ENCODE measurements at regions not wholly inside any gene's neighbourhood (a gene's known extent, or its start where the extent isn't known, plus 50 kb on each side); places are given as distances from the start of the nearest gene placed in this dataset.
"Not testable (repeated sequence)": the region's sequence is repeated elsewhere in the genome, so short reads cannot be mapped to it uniquely, and the experiment has no call there.

DNA sequence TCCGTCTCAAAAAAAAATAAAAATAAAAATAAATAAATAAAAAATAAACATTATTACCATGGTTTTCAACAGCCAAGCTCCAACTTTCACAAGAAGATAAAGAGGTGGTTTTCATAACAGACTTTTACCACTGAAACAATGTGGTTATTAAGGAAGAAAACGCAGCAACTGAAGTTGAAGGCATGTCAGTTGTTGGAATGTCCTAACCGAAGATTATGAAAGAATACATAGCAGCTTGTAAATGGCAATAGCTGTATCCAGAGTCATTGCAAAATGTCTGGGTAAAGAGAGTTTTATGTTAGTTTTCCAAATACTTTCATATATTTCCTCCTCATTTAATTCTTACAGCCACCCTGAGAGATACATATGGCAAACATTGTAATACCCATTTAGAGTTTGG is 161.6 kb upstream of the MARCKS start:
- DNase-seq, result peak; percentile 91

DNA sequence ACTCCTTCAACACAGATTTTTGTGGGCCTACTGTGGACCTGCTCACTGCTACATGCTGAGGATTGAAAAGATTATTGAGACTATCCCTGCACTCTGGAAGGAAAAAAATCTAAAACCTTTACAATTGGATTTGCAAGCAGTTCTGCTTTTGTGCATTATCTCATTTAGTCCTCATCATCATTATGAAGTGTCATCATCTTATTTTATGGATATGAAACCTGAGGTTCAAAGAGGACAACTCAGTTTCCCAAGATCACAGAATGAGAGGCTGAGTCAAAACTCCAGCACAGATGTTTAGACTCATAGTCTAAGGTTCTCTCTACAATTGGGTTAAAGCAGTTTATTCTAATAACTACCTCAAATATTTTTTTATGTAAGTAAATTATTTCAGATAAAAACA is 160.2 kb upstream of the MARCKS start:
- peak; percentile 96 for DNase-seq

DNA sequence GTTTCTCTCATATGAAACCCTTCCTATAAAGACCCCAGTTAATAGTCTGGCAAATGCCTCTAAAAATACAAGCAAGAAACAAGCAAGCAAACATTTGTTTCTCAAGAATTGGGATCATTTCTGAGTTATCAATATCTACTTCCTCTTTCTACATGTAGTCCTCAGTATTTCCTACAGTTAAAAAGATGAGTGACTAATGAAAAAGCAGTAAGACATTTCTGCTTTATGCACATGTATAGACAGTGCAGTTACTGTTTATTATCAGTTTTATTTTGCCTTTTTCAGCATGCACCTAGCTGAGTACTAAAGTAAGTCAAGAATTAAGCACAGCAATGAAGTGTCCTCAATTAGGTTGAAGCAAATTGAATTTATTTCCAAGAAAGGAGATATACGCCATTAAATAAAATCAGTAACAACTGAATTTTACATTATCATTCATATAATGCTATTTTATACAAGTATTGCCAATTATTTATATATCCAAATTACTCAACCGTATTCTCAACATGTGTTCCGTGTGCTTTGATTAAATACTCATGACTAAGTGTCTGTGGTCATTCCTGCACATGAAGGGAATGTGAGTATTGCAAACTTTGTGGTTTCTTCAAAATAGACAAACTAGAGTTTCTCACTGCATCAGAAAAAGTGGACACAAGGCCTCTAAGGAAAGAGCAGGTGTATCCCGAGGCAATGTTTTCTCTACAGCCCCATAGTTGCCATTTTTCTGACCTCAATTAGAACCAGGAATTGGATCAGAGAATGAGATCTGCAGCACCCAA is 159.3 kb upstream of the MARCKS start:
- DNase-seq, result peak; percentile 88

- DNase-seq, result no peak
These were observed 157.9 kb upstream of the MARCKS start for GRCh38 chr6:113699239-113699638.

DNA sequence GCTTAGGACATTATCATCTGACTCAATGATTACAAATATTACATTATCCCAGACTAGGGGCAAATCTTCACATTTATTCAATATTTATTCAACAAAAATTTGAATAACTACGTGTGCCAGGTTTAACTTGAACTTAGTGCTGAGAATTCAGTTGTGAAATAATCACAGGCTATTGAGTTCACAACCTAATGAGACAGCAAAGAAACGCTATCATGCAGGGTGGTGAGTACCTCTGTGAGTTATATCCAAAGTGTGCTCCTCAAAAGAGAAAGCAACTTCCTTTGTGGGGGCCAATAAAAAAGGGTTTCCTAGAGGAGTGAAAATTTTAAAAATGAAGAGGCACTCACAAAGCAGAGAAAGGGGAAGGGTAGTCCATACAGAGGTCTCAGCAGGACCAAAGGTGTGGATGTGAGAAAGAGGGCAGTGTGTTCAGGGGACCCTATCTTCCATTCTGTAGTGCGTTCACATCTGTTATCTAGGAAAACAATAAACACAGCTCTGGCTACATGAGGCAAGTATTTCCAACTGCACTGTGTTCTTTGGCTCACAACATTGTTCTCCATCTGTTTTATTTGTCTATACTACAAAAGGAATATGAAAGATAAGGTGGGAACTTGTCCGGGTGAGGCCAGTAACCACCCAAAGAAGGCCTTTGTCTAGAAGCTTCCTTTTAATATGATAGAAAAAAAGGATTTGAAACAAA is 155.4 kb upstream of the MARCKS start:
- no peak for DNase-seq

DNA sequence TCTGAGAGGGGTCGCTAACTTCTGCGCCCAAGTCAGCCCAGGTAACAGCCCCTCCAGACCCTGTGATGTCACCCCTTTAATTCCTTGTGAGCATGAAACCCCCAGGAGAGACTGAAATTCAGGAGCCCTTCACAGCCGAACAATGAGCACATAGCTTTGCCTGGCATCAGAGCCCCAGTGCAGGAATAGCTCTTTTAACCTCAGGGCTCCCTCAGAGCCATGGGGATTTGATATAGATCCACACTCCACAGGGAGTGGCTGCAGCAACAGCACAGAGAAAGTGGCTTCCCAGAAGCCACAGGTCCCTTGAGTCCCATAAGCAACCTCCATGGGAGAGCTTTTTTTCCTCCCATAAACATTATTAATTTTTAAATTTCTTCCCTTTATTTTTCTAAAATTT is 150.0 kb upstream of the MARCKS start:
- DNase-seq, result no peak

DNA sequence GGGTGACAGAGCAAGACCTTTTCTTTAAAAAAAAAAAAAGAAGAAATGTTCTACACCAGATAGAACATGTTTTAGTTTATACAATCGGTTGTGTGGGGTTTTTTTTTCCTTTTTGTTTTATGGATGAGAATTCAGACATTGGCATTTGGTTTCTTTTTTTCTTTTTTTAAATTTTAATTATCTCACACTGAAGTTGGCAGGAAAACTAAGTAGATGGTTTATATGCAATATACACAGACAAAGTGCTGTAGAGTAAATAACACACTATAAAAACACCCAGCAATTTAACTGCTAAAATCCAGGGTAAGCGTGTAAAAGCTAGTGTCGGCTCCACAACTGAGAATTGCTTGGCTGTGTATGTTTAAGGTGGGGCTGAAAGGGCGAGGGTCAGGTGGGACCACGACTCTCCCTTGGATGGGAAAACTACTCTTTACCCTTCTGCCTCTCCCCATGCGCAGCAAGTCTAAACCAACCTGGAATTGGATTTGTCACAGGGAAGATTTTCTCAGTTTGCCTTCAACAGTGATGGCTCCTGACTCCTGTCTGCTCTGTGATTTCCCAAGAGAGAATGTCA is 147.1 kb upstream of the MARCKS start:
- no peak for DNase-seq

DNA sequence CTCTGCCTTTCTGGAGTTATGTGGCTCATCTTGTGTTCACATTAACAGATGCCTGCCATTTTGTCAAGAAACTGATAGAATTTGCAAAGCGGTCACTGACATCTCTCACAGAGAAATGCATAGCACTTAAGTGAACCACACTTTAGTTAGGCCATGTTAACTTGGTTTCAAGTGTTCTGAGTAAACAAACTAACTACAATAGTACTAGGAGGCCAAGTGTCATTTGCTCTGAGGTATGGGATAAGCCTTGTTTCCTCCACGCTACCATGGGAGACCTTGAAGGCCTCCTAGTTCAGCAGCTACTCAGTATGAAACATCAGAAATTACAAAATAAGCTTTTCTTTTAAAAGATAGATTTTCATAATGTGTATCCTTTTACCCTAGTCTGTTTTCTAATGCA is 143.5 kb upstream of the MARCKS start:
- no peak for DNase-seq

- DNase-seq, result no peak
These were observed 138.6 kb upstream of the MARCKS start for GRCh38 chr6:113718588-113718987.

- DNase-seq, result peak; percentile 72
These were observed 138.1 kb upstream of the MARCKS start for GRCh38 chr6:113719064-113719463.

DNA sequence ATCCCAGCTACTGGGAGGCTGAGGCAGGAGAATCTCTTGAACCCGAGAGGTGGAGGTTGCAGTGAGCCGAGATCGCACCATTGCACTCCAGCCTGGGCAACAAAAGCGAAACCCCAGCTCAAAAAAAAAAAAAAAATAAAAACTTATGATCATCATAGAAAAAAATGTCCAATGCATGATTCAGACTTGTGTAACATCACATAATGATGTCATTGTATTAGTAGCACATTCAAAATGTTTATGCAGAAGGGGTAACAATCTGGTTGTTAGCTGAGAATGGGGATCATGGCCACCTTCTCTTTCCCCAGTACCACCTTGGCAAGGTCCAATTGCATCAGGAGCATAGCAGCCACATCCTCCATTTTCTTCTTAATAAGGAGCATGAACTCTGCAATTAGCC is 137.6 kb upstream of the MARCKS start:
- DNase-seq, result peak; percentile 78

DNA sequence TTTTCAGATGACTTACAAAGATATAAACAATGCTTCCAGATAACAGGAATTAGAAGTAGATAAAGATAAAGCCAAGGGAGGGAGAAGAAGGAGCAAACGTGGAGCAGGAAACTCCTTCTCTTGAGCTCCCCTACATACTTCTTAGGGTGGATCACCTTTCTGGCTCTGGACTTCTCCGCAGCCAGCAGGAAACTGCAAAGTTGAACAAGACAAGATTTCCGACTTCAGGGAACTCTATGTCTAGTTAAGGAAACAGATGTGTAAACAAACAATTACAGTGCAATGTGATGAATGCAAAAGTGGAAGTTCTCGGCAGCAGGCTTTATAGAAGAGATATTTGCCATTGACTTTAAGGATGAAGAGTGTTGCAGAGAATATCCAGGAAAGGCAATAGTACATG is 134.0 kb upstream of the MARCKS start:
- DNase-seq, result no peak

- not testable (repeated sequence) for DNase-seq
These were observed 132.2 kb upstream of the MARCKS start for GRCh38 chr6:113724927-113725326.

GRCh38 chr6:113731541-113731940 is 125.6 kb upstream of the MARCKS start:
- DNase-seq, result no peak

- DNase-seq, result no peak
These were observed 124.7 kb upstream of the MARCKS start for GRCh38 chr6:113732384-113732966.

GRCh38 chr6:113733381-113733780 is 123.8 kb upstream of the MARCKS start:
- DNase-seq, result no peak

DNA sequence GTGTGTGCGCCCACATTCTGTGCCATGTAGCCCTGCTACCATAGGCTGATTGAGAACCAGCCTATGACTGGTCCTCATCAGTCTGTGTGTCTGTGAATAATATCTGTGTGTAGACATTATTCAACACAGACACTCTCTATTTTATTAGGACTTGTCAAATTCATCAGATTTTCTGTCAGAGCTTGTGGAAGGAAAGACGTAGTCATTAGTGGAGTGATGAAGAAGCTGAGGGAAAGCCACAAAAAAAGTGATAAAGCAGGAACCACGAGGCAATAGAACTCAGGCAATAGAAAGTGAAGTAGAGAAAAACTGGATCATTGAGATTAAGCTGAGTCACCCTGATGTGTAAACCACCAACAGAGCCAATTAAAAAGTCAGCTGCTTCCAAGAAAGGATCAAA is 122.2 kb upstream of the MARCKS start:
- DNase-seq, result peak; percentile 75

DNA sequence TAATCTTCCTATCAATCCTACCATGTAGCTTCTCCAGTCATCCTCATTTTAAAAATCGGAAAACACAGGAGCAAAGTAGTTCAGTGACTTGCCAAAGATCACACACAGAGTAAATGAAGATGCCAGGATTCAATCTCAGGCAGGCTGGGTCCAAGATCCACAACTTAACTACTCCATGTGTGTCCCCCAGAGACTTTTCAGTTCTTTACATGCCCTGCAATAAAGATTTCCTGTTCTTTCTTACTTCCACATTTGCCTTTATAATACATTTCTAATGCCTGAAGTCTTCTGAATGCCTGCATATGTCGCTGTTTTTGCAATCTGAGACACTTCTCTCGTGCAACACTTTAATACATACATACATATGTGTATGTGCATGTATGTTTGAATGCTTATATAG is 121.7 kb upstream of the MARCKS start:
- no peak for DNase-seq

DNA sequence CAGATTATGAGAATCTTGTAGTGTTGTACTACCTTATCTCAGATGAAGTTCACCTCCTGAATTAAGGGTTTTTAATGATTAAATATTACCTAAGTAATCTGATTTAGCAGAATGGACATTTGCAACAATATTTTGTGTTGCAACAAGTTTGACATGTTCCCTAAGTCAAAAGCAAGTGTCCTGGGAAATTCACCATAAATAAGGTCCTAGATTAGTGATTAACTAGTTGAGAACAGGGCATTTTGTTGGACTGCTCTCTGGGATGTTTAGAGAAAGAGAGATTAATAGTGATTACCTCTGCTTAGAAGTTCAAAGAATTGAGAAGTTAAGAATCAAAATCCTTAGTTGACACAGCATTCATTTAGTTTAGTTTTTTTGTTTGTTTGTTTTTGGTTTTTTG is 120.2 kb upstream of the MARCKS start:
- no peak for DNase-seq

DNA sequence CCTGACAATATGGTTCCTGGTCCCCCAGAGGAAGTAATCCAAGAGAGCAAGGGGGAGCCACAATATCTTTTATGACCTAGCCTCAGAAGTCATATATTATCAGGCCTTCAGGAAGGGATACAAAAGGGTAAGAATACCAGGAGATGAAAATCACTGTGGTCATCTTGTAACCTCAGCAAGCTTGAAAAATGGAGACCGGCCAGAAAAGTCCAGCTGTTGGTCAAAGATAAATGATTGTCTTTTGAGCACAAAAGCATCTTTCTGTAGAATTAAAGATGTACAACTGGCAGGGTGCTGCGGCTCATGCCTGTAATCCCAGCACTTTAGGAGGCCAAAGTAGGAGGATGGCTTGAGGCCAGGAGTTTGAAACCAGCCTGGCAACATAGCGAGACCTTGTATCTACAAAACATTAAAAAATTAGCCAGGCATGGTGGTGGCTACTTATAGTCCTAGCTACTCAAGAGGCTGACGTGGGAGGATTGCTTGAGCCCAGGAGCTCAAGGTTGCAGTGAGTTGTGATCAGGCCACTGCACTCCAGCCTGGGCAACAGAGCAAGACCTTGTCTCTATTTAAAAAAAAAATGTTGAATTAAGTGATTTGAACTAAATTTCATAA is 118.0 kb upstream of the MARCKS start:
- no peak for DNase-seq

GRCh38 chr6:113741651-113742050 is 115.5 kb upstream of the MARCKS start:
- DNase-seq, result peak; percentile 78

- no peak for DNase-seq
These were observed 114.8 kb upstream of the MARCKS start for GRCh38 chr6:113742342-113742741.

GRCh38 chr6:113744861-113745260 is 112.3 kb upstream of the MARCKS start:
- peak; percentile 28 for DNase-seq
